ENCODE measurements at regions not wholly inside any gene's neighbourhood (a gene's known extent, or its start where the extent isn't known, plus 50 kb on each side); places are given as distances from the start of the nearest gene placed in this dataset.

GRCh38 chr4:149931431-149931830 is 115.8 kb upstream of the IQCM start:
- no peak for DNase-seq

DNA sequence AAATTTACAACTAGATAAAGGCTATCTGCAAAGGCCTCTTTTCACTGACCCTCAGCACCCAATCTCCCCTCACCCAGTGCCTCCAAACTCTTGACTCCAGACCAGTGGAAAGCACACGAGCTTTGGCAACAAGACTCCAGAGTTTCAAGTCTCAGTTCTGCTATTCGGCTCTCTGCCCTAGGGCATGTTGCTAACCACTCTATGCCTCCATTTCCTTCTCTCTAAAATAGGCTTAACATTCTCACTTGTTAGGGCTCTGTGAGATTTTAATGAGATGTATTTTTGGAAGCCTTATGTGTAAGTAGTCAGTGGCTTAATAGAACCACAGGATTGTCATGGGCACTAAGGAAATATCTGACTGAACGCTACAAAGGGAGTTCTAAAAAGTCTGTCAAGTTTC is 116.5 kb upstream of the IQCM start:
- DNase-seq = no peak

DNA sequence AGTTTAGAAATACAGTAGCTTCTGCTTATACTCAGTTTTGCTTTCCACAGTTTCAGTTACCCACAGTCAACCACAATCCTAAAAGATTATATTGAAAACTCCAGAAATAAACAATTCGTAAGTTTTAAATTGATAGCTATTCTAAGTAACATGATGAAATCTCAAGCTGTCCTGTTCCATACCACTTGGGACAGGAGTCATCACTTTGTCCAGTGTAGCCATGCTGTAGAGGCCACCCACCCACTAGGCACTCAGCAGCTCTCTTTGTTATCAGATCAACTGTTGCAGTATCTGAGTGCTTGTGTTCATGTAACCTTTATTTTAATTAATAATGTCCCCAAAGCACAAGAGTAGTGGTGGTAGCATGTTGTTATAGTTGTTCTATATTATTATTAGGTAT is 117.5 kb upstream of the IQCM start:
- no peak for DNase-seq

DNA sequence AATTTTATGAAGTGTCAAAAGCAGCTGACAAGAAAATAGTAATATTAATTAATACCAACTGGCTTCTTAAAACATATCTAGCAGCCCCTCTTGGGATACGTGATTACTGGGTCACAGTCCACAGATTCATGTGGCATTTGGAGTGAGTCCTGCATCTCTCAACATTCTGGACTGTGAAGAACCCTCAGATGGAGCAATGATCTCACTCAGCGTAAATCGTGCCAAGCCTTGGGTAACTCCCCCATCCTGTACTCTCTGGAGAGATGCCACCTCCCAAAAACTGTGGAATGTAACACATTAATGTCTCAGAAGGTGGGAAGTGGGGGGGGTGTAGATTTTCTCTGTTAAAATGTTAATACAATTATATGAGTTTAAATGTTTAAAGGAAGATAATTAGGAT is 118.2 kb upstream of the IQCM start:
- peak; percentile 10 for DNase-seq

DNA sequence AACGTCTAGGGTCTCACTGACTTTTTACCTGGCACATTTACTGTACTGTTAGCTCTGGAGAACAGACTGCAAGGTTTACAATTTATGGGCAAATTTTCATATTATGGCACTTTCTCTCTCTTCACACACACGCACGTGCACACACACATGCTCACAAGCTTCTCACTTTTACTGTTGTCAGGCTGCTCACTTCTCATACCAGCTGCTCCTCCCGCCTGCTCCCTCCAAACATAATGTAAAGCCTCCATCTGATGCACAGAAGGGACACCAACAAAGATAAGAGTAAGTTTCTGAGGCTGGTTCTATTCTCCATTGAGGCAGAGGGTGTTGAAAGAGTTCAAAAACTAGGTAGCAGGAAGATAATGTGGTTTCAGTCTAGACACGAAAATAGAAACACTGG is 128.9 kb upstream of the DCLK2 start:
- DNase-seq = no peak

DNA sequence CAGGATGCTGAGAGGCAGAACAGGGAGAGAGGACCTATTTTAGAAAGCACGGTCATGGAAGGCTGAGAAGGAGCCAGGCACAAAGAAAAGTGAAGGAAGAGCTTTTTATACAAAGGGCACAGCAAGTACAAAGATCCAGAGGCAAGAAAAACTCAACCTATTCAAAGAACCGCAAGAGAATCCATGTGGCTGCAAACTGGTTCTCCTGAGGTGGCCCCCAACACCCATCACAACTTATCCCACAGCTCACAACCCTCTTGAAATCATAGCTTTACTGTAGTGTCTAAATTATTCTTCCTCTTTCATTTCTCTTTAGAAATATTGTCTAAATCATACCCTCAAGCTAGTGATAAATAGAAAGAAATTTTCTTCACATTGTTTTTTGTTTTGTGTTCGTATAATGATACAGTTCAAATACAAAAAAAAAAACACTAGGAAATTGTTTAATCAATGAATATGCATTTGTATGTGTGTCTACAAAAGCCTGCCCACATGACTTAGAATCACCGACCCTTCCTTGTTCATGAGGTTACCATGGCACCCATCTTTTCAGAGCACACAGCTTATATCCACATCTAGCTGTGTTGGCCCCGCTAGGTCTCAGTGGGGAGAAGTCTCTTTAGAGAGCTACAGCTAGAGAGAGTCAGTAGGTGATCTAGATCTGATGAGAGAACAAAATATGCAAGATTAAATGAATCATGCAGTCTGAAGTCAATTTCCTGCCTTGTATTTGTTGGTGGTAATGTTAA is 126.9 kb upstream of the DCLK2 start:
- no peak for DNase-seq

GRCh38 chr4:149952101-149952500 is 126.1 kb upstream of the DCLK2 start:
- no peak for DNase-seq

DNA sequence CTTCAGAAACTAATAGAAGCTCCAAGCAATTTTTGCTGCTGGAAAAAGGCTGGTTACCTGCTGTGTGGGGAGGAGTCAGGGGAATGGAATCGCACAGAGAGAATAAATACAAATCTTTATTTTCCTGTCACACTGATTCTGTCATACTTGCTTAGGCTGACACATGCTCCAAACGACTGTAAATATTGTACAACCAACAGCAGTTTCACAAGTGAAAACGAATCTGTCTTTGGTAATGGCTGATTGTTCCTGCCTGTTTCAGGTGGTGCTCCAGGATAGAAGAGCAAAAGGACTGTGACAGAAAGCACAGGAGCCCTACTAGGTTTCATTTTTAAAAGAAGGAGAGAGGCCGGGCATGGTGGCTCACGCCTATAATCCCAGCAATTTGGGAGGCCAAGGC is 125.5 kb upstream of the DCLK2 start:
- DNase-seq = no peak

DNA sequence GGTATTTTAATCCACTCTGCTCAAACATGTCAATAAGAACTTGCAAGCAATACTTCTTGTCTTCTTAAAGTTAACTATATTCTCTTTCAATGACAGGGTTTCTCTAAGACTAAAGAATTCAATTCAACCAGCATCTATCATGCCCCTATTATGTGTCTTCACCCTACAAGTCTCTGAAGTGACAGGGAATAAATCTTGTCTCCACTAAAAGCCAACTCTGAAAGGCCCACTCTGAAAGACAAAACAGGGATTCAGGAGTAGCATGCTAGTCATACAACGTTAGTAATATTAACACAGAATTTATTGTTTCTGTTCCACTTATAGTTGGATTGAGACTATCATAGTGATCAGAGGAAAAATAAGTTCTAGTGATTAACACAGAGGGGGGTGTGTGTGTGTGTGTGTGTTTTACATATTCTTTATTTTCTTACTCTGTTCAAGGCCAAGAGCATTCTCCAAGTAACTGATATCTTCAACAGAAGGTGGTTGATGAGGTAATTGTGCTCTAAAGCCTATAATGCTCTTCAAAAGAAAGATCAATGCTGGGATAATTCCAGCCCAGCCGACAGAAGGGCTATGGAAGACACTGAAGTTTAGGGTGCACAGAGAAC is 122.4 kb upstream of the DCLK2 start:
- no peak for DNase-seq

DNA sequence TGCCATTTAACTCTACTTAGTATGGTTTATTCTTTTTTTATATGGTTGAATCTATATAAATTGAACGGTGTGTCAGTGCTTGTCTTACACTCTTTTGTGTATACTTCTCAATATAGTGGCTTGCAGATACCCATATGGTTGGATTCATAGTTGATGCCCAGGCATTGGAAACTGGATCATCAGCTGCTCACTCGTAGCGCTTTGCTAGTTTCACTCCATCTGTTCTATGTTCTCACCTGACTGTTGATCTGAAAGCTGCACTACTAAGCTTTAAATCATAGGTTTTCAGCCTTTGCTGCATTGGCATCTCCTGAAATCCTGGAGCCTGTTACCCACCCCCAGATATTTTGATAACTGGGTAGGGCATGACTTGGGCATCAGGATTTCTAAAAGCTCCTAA is 121.6 kb upstream of the DCLK2 start:
- DNase-seq = no peak

GRCh38 chr4:149961876-149962597 is 116.2 kb upstream of the DCLK2 start:
- DNase-seq = peak; percentile 57

DNA sequence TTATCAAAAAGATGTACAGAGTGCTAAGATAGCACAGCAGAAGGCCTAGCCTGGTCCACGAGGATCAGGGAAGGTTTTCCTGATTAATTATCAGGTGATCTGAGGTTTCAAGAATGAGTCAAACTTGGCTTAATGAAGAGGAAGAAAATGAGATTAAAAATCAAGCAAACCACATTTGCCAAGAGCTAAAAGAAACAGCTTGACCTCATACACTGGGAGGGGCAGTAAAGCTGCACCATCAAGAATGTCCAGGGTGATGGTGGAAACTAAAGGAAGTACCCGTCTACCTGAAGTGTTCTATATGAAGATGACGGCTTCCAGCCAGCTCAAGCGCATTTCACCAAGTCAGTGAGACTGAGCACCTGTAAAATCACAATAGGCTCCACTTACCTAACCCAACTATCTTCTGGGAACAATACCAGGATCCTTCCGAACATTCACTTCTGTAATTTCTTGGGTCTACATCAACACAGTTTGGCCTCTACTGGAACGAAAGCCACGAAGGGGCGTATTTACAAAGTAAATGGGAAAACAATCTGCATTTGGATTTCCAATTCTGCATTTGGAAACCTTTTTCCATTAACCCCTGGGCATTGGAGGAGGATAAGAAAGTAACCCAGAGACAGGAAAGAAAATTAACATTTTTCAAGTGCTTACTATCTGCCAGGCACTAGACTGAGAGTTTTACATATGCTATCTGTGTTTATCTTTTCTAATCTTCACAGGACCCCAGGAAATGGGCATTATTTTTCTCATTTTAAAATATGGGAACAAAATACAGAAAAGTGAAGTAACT is 114.0 kb upstream of the DCLK2 start:
- DNase-seq = no peak

DNA sequence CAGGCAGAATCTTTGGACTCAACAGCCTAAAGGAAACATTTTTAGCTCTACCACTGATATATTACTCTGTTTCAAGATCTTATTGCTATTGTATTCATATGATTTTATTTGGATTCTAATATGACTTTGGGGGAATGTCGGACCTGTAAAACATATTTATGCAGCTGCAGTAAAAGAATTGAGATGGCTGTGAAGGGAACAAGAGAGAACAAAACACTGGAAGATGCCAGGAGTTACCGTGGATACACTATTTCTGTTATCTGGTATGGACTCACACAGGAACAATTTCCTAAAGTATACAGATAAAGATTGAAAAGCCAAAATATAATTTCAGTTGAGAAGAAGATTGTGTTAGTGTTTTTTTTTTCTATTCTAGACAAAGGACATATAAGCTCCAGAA is 113.0 kb upstream of the DCLK2 start:
- DNase-seq = no peak

- DNase-seq = peak; percentile 22
These were observed 105.8 kb upstream of the DCLK2 start for GRCh38 chr4:149972407-149972806.

GRCh38 chr4:149973181-149973580 is 105.1 kb upstream of the DCLK2 start:
- no peak for DNase-seq

DNA sequence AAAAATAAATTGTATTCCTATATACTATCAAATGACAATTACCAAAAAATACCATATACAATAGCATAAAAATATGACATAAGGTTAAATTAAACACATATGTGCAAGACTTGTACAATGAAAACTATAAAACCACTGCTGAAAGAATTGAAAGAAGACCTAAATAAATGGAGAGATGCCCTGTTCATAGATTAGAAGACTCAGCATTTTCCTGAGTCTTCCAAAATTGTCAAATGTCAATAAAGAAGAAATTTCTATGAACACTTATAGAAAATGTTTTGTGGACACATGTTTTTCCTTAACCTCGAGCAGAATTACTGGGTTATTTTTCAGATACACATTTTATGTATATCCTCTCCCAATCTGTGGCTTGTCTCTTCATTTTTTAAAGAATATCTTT is 103.1 kb upstream of the DCLK2 start:
- no peak for DNase-seq

GRCh38 chr4:149980121-149980682 is 98.0 kb upstream of the DCLK2 start:
- no peak for DNase-seq

DNA sequence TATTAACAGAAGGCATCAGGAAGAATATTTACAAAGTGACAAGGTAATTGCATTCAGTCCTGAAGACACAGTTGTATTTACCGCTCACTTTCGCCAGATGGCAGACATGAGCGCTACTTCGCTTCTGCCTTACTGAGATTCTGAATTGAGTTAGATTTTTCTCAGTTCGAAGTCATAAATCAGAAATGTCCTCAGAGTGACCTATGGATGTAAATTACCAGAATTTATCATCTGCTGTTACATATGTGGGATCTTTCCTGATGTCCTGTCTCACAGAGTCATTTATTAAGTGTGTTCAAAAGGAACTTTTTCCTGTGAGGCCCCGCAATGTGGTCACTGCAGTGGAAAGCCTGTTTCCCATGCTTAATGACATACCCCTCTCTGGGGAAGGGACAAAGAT is 97.3 kb upstream of the DCLK2 start:
- DNase-seq = peak; percentile 74

DNA sequence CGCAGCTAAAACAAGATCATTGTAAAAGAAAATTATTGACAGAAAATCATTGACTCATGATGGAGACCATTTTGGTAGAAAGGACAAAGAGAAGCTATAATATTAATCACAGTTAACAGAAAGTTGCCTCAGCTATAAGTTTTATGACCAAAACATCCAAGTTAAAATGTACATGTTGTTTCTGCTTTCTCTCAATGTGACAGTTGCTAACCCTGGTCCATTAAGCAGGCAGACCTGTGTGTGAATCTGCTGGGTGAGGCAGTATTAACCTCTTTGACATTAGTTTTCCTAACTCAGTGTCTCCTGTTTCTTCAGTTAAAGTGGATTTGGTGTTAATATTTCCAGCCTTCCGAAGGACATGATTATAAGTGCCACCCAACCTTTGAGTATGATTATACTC is 94.8 kb upstream of the DCLK2 start:
- DNase-seq = no peak

GRCh38 chr4:149983931-149984330 is 94.3 kb upstream of the DCLK2 start:
- DNase-seq = no peak

DNA sequence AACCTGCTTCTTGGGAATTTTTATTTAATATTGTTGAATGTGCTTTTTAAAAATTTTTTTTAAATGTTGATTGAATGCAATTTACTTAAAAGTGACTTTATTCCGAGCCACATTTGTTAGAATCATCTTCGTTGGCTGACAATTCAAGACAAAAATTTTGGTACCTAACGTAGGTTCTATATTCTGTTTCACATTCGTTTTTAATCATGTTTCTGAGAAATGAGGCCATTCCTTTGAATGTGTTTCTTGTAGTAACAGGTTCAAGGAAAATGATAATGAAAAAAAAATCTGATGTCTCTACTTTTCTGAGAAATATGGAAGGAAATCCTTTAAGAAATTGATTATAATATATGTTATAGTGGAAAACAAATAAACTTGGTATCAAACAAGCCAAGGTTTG is 92.3 kb upstream of the DCLK2 start:
- no peak for DNase-seq

GRCh38 chr4:149986917-149987316 is 91.3 kb upstream of the DCLK2 start:
- no peak for DNase-seq
